Panc1 (cell line): ENCODE measurements at regions not wholly inside any gene's neighbourhood (a gene's known extent, or its start where the extent isn't known, plus 50 kb on each side); places are given as distances from the start of the nearest gene placed in this dataset.
"Not testable (repeated sequence)": the region's sequence is repeated elsewhere in the genome, so short reads cannot be mapped to it uniquely, and the experiment has no call there.

Experiments
- ATAC-seq: fragments of 200-7000 bp; cut with Tn5 transposase; 2 replicates; pipeline ENCODE4 v1.9.1; 2020; ENCODE audit warnings: mild to moderate bottlenecking, moderate library complexity
- BruUV-seq: library from RNA; stranded (reverse); fragments of 400-500 nt; replicated peaks from 2 replicates; lab custom pipeline; 2021; lab: Mats Ljungman, UMichigan
- CTCF ChIA-PET: fragments of 300-600 bp; sonication (Branson Sonifier 250); formaldehyde crosslinking; loops from one replicate; lab custom pipeline; 2022; ENCODE audit warnings: antibody characterized with exemption; lab: Charles Lee
- POLR2A ChIA-PET: fragments of 300-600 bp; sonication (Branson Sonifier 250); formaldehyde crosslinking; loops from one replicate; lab custom pipeline; 2022; ENCODE audit warnings: antibody characterized with exemption; lab: Charles Lee
- DNase-seq: peaks from one replicate; pipeline ENCODE4 v3.0.0-alpha.2; 2010; ENCODE audit warnings: low read depth, low spot score
- H3K27ac ChIP-seq: 2 replicates; pipeline ENCODE4 v1.5.1; 2011; ENCODE audit warnings: mild to moderate bottlenecking, low read length, inconsistent platforms
- H3K27me3 ChIP-seq: fragments of 200-500 bp; sonication (Bioruptor generic); 2 replicates; pipeline ENCODE4 v1.6.0; 2014; ENCODE audit warnings: low read length, inconsistent platforms; ENCODE audit not compliant: control insufficient read depth, insufficient read depth
- H3K36me3 ChIP-seq: fragments of 200-500 bp; sonication (Bioruptor generic); 2 replicates; pipeline ENCODE4 v1.5.1; 2014; ENCODE audit warnings: inconsistent platforms, mild to moderate bottlenecking, low read length, moderate library complexity; ENCODE audit not compliant: control insufficient read depth, insufficient read depth
- H3K4me1 ChIP-seq: 2 replicates; pipeline ENCODE4 v1.5.1; 2011; ENCODE audit warnings: inconsistent platforms, mild to moderate bottlenecking, low read length, moderate library complexity; ENCODE audit not compliant: control insufficient read depth, insufficient read depth
- H3K4me3 ChIP-seq, 2 experiments: 2 replicates each; pipeline ENCODE4 v1.5.1; 2011 to 2012; ENCODE audit warnings: low read depth in 2 of 2, low read length in 2 of 2, mild to moderate bottlenecking in 2 of 2, inconsistent platforms in 1 of 2, moderate library complexity in 1 of 2
- H3K9me3 ChIP-seq: fragments of 200-500 bp; sonication (Bioruptor generic); 2 replicates; pipeline ENCODE4 v1.5.1; 2014; ENCODE audit warnings: low read depth, mild to moderate bottlenecking, inconsistent platforms, low read length, moderate library complexity; ENCODE audit not compliant: control insufficient read depth, insufficient read depth
- CTCF ChIP-seq: fragments of 450-650 bp; IDR thresholded peaks from 2 replicates; pipeline ENCODE4 v1.5.1; 2017; ENCODE audit warnings: mild to moderate bottlenecking
- POLR2AphosphoS5 ChIP-seq: IDR thresholded peaks from 2 replicates; pipeline ENCODE4 v1.6.1; 2012; ENCODE audit warnings: mild to moderate bottlenecking, low read depth, low read length, moderate library complexity
- REST ChIP-seq, 2 experiments: IDR thresholded peaks; 2 replicates each; pipeline ENCODE4 v1.6.1; 2011 to 2012; ENCODE audit warnings: low read depth in 2 of 2, control low read depth in 1 of 2, low read length in 1 of 2, mild to moderate bottlenecking in 1 of 2, moderate library complexity in 1 of 2; ENCODE audit not compliant: insufficient read depth in 1 of 2
- SIN3A ChIP-seq: IDR thresholded peaks from 2 replicates; pipeline ENCODE4 v1.6.1; 2012; ENCODE audit warnings: low read depth, mild to moderate bottlenecking, low read length, moderate library complexity, borderline replicate concordance; ENCODE audit not compliant: insufficient read depth
- TCF7L2 ChIP-seq: IDR thresholded peaks from 2 replicates; pipeline ENCODE4 v1.6.1; 2011; ENCODE audit warnings: mild to moderate bottlenecking, low read depth, low read length, inconsistent platforms
- in situ Hi-C: cut with HindIII; loops from 2 replicates; pipeline ENCODE4 v1.10.0; 2016; ENCODE audit warnings: low sequenced_read_pairs, low pct_unique_long_range_greater_than_20kb
- intact Hi-C: fragments of 100-400 bp; cut with micrococcal nuclease; formaldehyde crosslinking; loops from one replicate; pipeline ENCODE4 v1.10.0; 2022; ENCODE audit not compliant: unreplicated experiment

- CTCF ChIA-PET, result no interaction called here
- POLR2A ChIA-PET, result no interaction called here
- DNase-seq (no peak), ATAC-seq (no peak)
- BruUV-seq, result no TSS peak
- Histone ChIP-seq H3K9me3 (no peaks in the 10 kb centered on the region), H3K36me3 (no peaks in the 10 kb centered on the region), H3K4me1 (no peaks in the 10 kb centered on the region), H3K27me3 (no peaks in the 10 kb centered on the region), H3K27ac (no peak overlapping the region), H3K4me3 (no peak overlapping the region)
- in situ Hi-C loops, result no loop called here
- intact Hi-C loops, result no loop called here
- no peak for TF ChIP-seq POLR2AphosphoS5
- TF ChIP-seq TCF7L2, result no peak
- TF ChIP-seq REST (IDR thresholded peaks at IDR 0.05; ENCODE audit: insufficient read depth in 1 of 2, low read depth in 2 of 2, low read length in 1 of 2), result no peak
- TF ChIP-seq CTCF, result no peak
- TF ChIP-seq SIN3A, result no peak
These were observed 765.2 kb downstream of the SLITRK1 start for GRCh38 chr13:83117046-83117445.

GRCh38 chr13:83101574-83102247, 780.6 kb downstream of the SLITRK1 start:
- H3K27ac ChIP-seq, H3K36me3 ChIP-seq, POLR2A ChIA-PET, BruUV-seq, H3K4me3 ChIP-seq, CTCF ChIA-PET, intact Hi-C loops, H3K4me1 ChIP-seq, H3K27me3 ChIP-seq, ATAC-seq, DNase-seq, H3K9me3 ChIP-seq, in situ Hi-C loops: not testable (repeated sequence)

- no peaks in the 10 kb centered on the region for H3K27me3 ChIP-seq
- no peaks in the 10 kb centered on the region for H3K9me3 ChIP-seq
- no peak for TF ChIP-seq TCF7L2
- no peak for TF ChIP-seq POLR2AphosphoS5
- TF ChIP-seq REST (IDR thresholded peaks at IDR 0.05; ENCODE audit: insufficient read depth in 1 of 2, low read depth in 2 of 2, low read length in 1 of 2), result no peak
- no peak for TF ChIP-seq CTCF
- TF ChIP-seq SIN3A, result no peak
- in situ Hi-C loops, result no loop called here
- BruUV-seq, result no TSS peak
- CTCF ChIA-PET, result no interaction called here
- DNase-seq, result no peak
- no peak overlapping the region for H3K27ac ChIP-seq
- intact Hi-C loops, result no loop called here
- H3K4me1 ChIP-seq, result no peaks in the 10 kb centered on the region
- ATAC-seq, result no peak
- no peaks in the 10 kb centered on the region for H3K36me3 ChIP-seq
- POLR2A ChIA-PET, result no interaction called here
- H3K4me3 ChIP-seq, result no peak overlapping the region
These were observed 782.0 kb downstream of the SLITRK1 start for GRCh38 chr13:83100237-83100636.
